Mesenchymal stem cell (in vitro differentiated cells and primary cell): ENCODE measurements at regions not wholly inside any gene's neighbourhood (a gene's known extent, or its start where the extent isn't known, plus 50 kb on each side); places are given as distances from the start of the nearest gene placed in this dataset.

Source experiments
- DNase-seq: peaks from one replicate; pipeline ENCODE4 v3.0.0-alpha.2; 2013
- H2AFZ ChIP-seq: one replicate; pipeline ENCODE4 v1.6.1; 2013; ENCODE audit warnings: low read depth, mild to moderate bottlenecking, control low read depth, inconsistent platforms, low read length, moderate library complexity
- H2AK5ac ChIP-seq: 2 replicates; pipeline ENCODE4 v1.6.1; 2013; ENCODE audit warnings: low read length, moderate library complexity, mild to moderate bottlenecking, inconsistent platforms; ENCODE audit not compliant: severe bottlenecking
- H2BK120ac ChIP-seq: one replicate; pipeline ENCODE4 v1.6.1; 2013; ENCODE audit warnings: low read depth, mild to moderate bottlenecking, inconsistent platforms, low read length, moderate library complexity
- H2BK12ac ChIP-seq, 2 experiments: one replicate each; pipeline ENCODE4 v1.6.1; 2013; ENCODE audit warnings: inconsistent platforms in 2 of 2, low read length in 2 of 2, mild to moderate bottlenecking in 2 of 2, moderate library complexity in 2 of 2, control low read depth in 1 of 2
- H2BK15ac ChIP-seq: one replicate; pipeline ENCODE4 v1.6.1; 2013; ENCODE audit warnings: mild to moderate bottlenecking, low read depth, inconsistent platforms; ENCODE audit not compliant: poor library complexity, severe bottlenecking
- H2BK5ac ChIP-seq: 2 replicates; pipeline ENCODE4 v1.6.1; 2013; ENCODE audit warnings: low read depth, mild to moderate bottlenecking, low read length, control low read depth, inconsistent platforms; ENCODE audit not compliant: poor library complexity, severe bottlenecking
- H3K14ac ChIP-seq, 2 experiments: one replicate each; pipeline ENCODE4 v1.6.1; 2013; ENCODE audit warnings: inconsistent platforms in 2 of 2, low read length in 2 of 2, control low read depth in 1 of 2, mild to moderate bottlenecking in 1 of 2, moderate library complexity in 1 of 2
- H3K18ac ChIP-seq, 2 experiments: one replicate each; pipeline ENCODE4 v1.6.1; 2013; ENCODE audit warnings: inconsistent platforms in 2 of 2, low read length in 2 of 2, control low read depth in 1 of 2, low read depth in 1 of 2, mild to moderate bottlenecking in 1 of 2
- H3K23ac ChIP-seq, 2 experiments: one replicate each; pipeline ENCODE4 v1.6.1; 2013; ENCODE audit warnings: inconsistent platforms in 2 of 2, low read length in 2 of 2, mild to moderate bottlenecking in 2 of 2, moderate library complexity in 2 of 2, control low read depth in 1 of 2
- H3K27ac ChIP-seq: 2 replicates; pipeline ENCODE4 v1.5.1; 2013; ENCODE audit warnings: mild to moderate bottlenecking, moderate library complexity, low read length, control low read depth, inconsistent platforms; ENCODE audit not compliant: poor library complexity, severe bottlenecking
- H3K27me3 ChIP-seq, 2 experiments: 2 replicates each; pipeline versions ENCODE4 v1.6.1 to v1.7.0; 2013; ENCODE audit warnings: low read length in 2 of 2, mild to moderate bottlenecking in 2 of 2, moderate library complexity in 2 of 2, control low read depth in 1 of 2, inconsistent platforms in 1 of 2; ENCODE audit not compliant: control insufficient read depth in 1 of 2, insufficient read depth in 1 of 2
- H3K36me3 ChIP-seq, 2 experiments: 2 replicates each; pipeline versions ENCODE4 v1.6.1 to v1.7.0; 2013; ENCODE audit warnings: low read length in 2 of 2, control low read depth in 1 of 2, inconsistent platforms in 1 of 2, low read depth in 1 of 2, mild to moderate bottlenecking in 1 of 2; ENCODE audit not compliant: insufficient read depth in 2 of 2, control insufficient read depth in 1 of 2
- H3K4ac ChIP-seq, 2 experiments: one replicate each; pipeline ENCODE4 v1.6.1; 2013; ENCODE audit warnings: inconsistent platforms in 2 of 2, low read length in 2 of 2, mild to moderate bottlenecking in 2 of 2, moderate library complexity in 2 of 2, control low read depth in 1 of 2, low read depth in 1 of 2
- H3K4me1 ChIP-seq: 2 replicates; pipeline ENCODE4 v1.6.1; 2013; ENCODE audit warnings: low read depth, low read length, control low read depth; ENCODE audit not compliant: control insufficient read depth, insufficient read depth
- H3K4me2 ChIP-seq: 2 replicates; pipeline ENCODE4 v1.6.1; 2013; ENCODE audit warnings: low read length, mild to moderate bottlenecking, inconsistent platforms; ENCODE audit not compliant: poor library complexity, severe bottlenecking
- H3K4me3 ChIP-seq, 2 experiments: 2 replicates each; pipeline versions ENCODE4 v1.5.1 to v1.7.0; 2013; ENCODE audit warnings: low read length in 2 of 2, mild to moderate bottlenecking in 2 of 2, control low read depth in 1 of 2, low read depth in 1 of 2; ENCODE audit not compliant: insufficient read depth in 1 of 2
- H3K79me1 ChIP-seq: replicated peaks from 2 replicates; pipeline ENCODE4 v1.6.1; 2013; ENCODE audit warnings: mild to moderate bottlenecking, control low read depth, low read length, inconsistent platforms; ENCODE audit not compliant: poor library complexity, severe bottlenecking
- H3K9ac ChIP-seq: 2 replicates; pipeline ENCODE4 v1.7.0; 2013; ENCODE audit warnings: mild to moderate bottlenecking, low read length, moderate library complexity
- H3K9me3 ChIP-seq: 2 replicates; pipeline ENCODE4 v1.7.0; 2013; ENCODE audit warnings: mild to moderate bottlenecking, low read length; ENCODE audit not compliant: control insufficient read depth
- H4K8ac ChIP-seq: one replicate; pipeline ENCODE4 v1.6.1; 2013; ENCODE audit warnings: inconsistent platforms, mild to moderate bottlenecking, low read length, moderate library complexity
- H4K91ac ChIP-seq: one replicate; pipeline ENCODE4 v1.6.1; 2013; ENCODE audit warnings: mild to moderate bottlenecking, low read length, inconsistent platforms
- WGBS: methylation state at CpG from one replicate; pipeline ENCODE4 v1.1.7; 2013; ENCODE audit warnings: mixed read lengths; 5-methylcytosine and 5-hydroxymethylcytosine counted together

GRCh38 chr11:92744929-92745585 lies 224.4 kb upstream of the MTNR1B start:
- H4K91ac ChIP-seq: no peak overlapping the region
- H3K9me3 ChIP-seq: no peaks in the 10 kb centered on the region
- H3K4me1 ChIP-seq: no peaks in the 10 kb centered on the region
- H3K27me3 ChIP-seq: no peaks in the 10 kb centered on the region
- no peak overlapping the region for H3K23ac ChIP-seq
- H3K36me3 ChIP-seq: no peaks in the 10 kb centered on the region
- no peak overlapping the region for H2BK120ac ChIP-seq
- WGBS: 88% methylated on average over 4 of the region's 4 CpGs
- no peak overlapping the region for H4K8ac ChIP-seq
- no peak overlapping the region for H2BK15ac ChIP-seq
- H3K4ac ChIP-seq: no peak overlapping the region
- no peak overlapping the region for H3K14ac ChIP-seq
- DNase-seq: no peak
- no peaks in the 10 kb centered on the region for H3K79me1 ChIP-seq
- H2AFZ ChIP-seq: no peak overlapping the region
- H3K27ac ChIP-seq: no peak overlapping the region
- no peak overlapping the region for H2BK5ac ChIP-seq
- H2BK12ac ChIP-seq: no peak overlapping the region
- no peak overlapping the region for H2AK5ac ChIP-seq
- no peak overlapping the region for H3K4me3 ChIP-seq
- H3K9ac ChIP-seq: no peak overlapping the region
- H3K18ac ChIP-seq: no peak overlapping the region
- no peak overlapping the region for H3K4me2 ChIP-seq

- no peak overlapping the region for H2BK5ac ChIP-seq
- no peak overlapping the region for H3K4me3 ChIP-seq
- 66% methylated on average over 5 of the region's 5 CpGs for WGBS
- no peak for DNase-seq
- no peaks in the 10 kb centered on the region for H3K79me1 ChIP-seq
- no peak overlapping the region for H3K18ac ChIP-seq
- H3K23ac ChIP-seq: no peak overlapping the region
- no peak overlapping the region for H2BK12ac ChIP-seq
- no peaks in the 10 kb centered on the region for H3K9me3 ChIP-seq
- no peaks in the 10 kb centered on the region for H3K4me1 ChIP-seq
- no peak overlapping the region for H4K91ac ChIP-seq
- no peak overlapping the region for H3K4me2 ChIP-seq
- no peak overlapping the region for H4K8ac ChIP-seq
- H3K4ac ChIP-seq: no peak overlapping the region
- H2BK15ac ChIP-seq: no peak overlapping the region
- H3K27ac ChIP-seq: no peak overlapping the region
- H3K27me3 ChIP-seq: peaks cover 0 to 6% of the 10 kb centered on the region in 2 experiments
- H2AK5ac ChIP-seq: no peak overlapping the region
- H3K36me3 ChIP-seq: no peaks in the 10 kb centered on the region
- H2BK120ac ChIP-seq: no peak overlapping the region
- H3K14ac ChIP-seq: no peak overlapping the region
- H2AFZ ChIP-seq: no peak overlapping the region
- H3K9ac ChIP-seq: no peak overlapping the region
Measured at GRCh38 chr11:92750794-92751193, 218.7 kb upstream of the MTNR1B start.

- Histone ChIP-seq H4K91ac (no peak overlapping the region), H2BK120ac (no peak overlapping the region), H2BK5ac (no peak overlapping the region), H3K79me1 (no peaks in the 10 kb centered on the region), H3K4me2 (no peak overlapping the region), H2AK5ac (no peak overlapping the region), H3K4me1 (no peaks in the 10 kb centered on the region), H3K27me3 (peaks cover 0 to 6% of the 10 kb centered on the region in 2 experiments), H3K4me3 (no peak overlapping the region), H3K36me3 (no peaks in the 10 kb centered on the region), H3K14ac (no peak overlapping the region), H2BK15ac (no peak overlapping the region), H4K8ac (no peak overlapping the region), H2BK12ac (no peak overlapping the region), H3K18ac (no peak overlapping the region), H3K27ac (no peak overlapping the region), H3K9me3 (no peaks in the 10 kb centered on the region), H3K9ac (no peak overlapping the region), H2AFZ (no peak overlapping the region), H3K23ac (no peak overlapping the region), H3K4ac (no peak overlapping the region)
- DNase-seq: no peak
- WGBS: 80% methylated on average over 11 of the region's 11 CpGs
Measured at GRCh38 chr11:92751594-92751993, 217.9 kb upstream of the MTNR1B start.

- DNase-seq: no peak
- H2BK5ac ChIP-seq: no peak overlapping the region
Measured at GRCh38 chr11:92752122-92752521, 217.3 kb upstream of the MTNR1B start.

More at GRCh38 chr11:92752122-92752521, 217.3 kb upstream of the MTNR1B start:
- H3K9me3 ChIP-seq: no peaks in the 10 kb centered on the region
- H3K9ac ChIP-seq: no peak overlapping the region
- no peak overlapping the region for H4K8ac ChIP-seq
- H2BK15ac ChIP-seq: no peak overlapping the region
- H3K4ac ChIP-seq: no peak overlapping the region
- 50% methylated on average over 1 of the region's 1 CpG for WGBS
- H3K4me1 ChIP-seq: no peaks in the 10 kb centered on the region
- H3K18ac ChIP-seq: no peak overlapping the region
- H3K36me3 ChIP-seq: no peaks in the 10 kb centered on the region
- peaks cover 0 to 6% of the 10 kb centered on the region in 2 experiments for H3K27me3 ChIP-seq
- no peak overlapping the region for H3K27ac ChIP-seq
- H3K4me2 ChIP-seq: no peak overlapping the region
- no peak overlapping the region for H3K14ac ChIP-seq
- H3K23ac ChIP-seq: no peak overlapping the region
- H2AK5ac ChIP-seq: no peak overlapping the region
- no peaks in the 10 kb centered on the region for H3K79me1 ChIP-seq
- no peak overlapping the region for H2AFZ ChIP-seq
- H4K91ac ChIP-seq: no peak overlapping the region
- H3K4me3 ChIP-seq: no peak overlapping the region
- H2BK120ac ChIP-seq: no peak overlapping the region
- no peak overlapping the region for H2BK12ac ChIP-seq
